Lung (tissue), 11 donors: ENCODE measurements at regions not wholly inside any gene's neighbourhood (a gene's known extent, or its start where the extent isn't known, plus 50 kb on each side); places are given as distances from the start of the nearest gene placed in this dataset.

Experiments
- ATAC-seq: fragments of 200-7000 bp; cut with Tn5 transposase; one replicate; pipeline ENCODE4 v1.9.1; 2020; ENCODE audit warnings: moderate number of reproducible peaks; ENCODE audit not compliant: insufficient read depth, low FRiP score
- DNase-seq, 3 donors: peaks; one replicate each; pipeline ENCODE4 v3.0.0-alpha.2; 2013 to 2017
- H3K27ac ChIP-seq, 2 donors: one replicate each; pipeline ENCODE4 v1.5.1; 2013; ENCODE audit warnings: mild to moderate bottlenecking in 2 of 2, moderate library complexity in 2 of 2, control low read depth in 1 of 2, inconsistent platforms in 1 of 2, low read depth in 1 of 2, low read length in 1 of 2
- H3K27me3 ChIP-seq, 3 donors: one replicate each; pipeline ENCODE4 v1.5.1; 2013; ENCODE audit warnings: low read length in 2 of 3; ENCODE audit not compliant: control insufficient read depth in 3 of 3, insufficient read depth in 3 of 3
- H3K36me3 ChIP-seq, 4 donors: one replicate each; pipeline ENCODE4 v1.5.1; 2013; ENCODE audit warnings: low read length in 4 of 4, mild to moderate bottlenecking in 1 of 4, moderate library complexity in 1 of 4; ENCODE audit not compliant: control insufficient read depth in 4 of 4, insufficient read depth in 4 of 4
- H3K4me1 ChIP-seq, 5 donors: one replicate each; pipeline ENCODE4 v1.5.1; 2013; ENCODE audit warnings: low read length in 5 of 5, mild to moderate bottlenecking in 2 of 5, moderate library complexity in 1 of 5; ENCODE audit not compliant: control insufficient read depth in 5 of 5, insufficient read depth in 5 of 5
- H3K4me3 ChIP-seq: one replicate; pipeline ENCODE4 v1.5.1; 2013; ENCODE audit warnings: mild to moderate bottlenecking, control low read depth, moderate library complexity
- H3K9ac ChIP-seq, 2 donors: one replicate each; pipeline ENCODE4 v1.5.1; 2013; ENCODE audit warnings: low read length in 2 of 2, control low read depth in 1 of 2; ENCODE audit not compliant: insufficient read depth in 1 of 2
- H3K9me3 ChIP-seq, 4 donors: one replicate each; pipeline ENCODE4 v1.5.1; 2013; ENCODE audit warnings: low read length in 3 of 4, mild to moderate bottlenecking in 1 of 4, moderate library complexity in 1 of 4; ENCODE audit not compliant: control insufficient read depth in 4 of 4, insufficient read depth in 3 of 4
- CTCF ChIP-seq: IDR thresholded peaks from 2 replicates; pipeline ENCODE4 v1.5.1; 2012; ENCODE audit warnings: mild to moderate bottlenecking; ENCODE audit errors: control extremely low read depth, extremely low read depth
- WGBS, 2 donors: extraction: QIAGEN DNeasy Blood & Tissue Kit; methylation state at CpG; one replicate each; pipeline ENCODE4 v1.1.7; 2013; 5-methylcytosine and 5-hydroxymethylcytosine counted together
- donor health status: control.
- donor health status: control.
- donor health status: Bipolar disorder and iron deficiency.
- donor health status: healthy.
- donor health status: DM: yes; HTN: yes; CAD: no.

GRCh38 chrX:38896724-38897298, 95.6 kb downstream of the MID1IP1 start:
- TF ChIP-seq CTCF: no peak
- Histone ChIP-seq H3K27ac (no peak overlapping the region), H3K4me3 (no peak overlapping the region), H3K36me3 (no peaks in the 10 kb centered on the region), H3K4me1 (no peaks in the 10 kb centered on the region), H3K9me3 (peaks cover 0 to under 1% (median 0%) of the 10 kb centered on the region in 4 donors), H3K27me3 (peaks cover 0 to 24% (median 8%) of the 10 kb centered on the region in 3 donors), H3K9ac (no peak overlapping the region)
- WGBS, 2 donors: 81 to 83% methylated on average over 3 to 4 of the region's 4 CpGs
- no peak for ATAC-seq
- DNase-seq: no peak

- WGBS, 2 donors: 21 to 50% methylated on average over 6 of the region's 6 CpGs
Measured at GRCh38 chrX:38898261-38898660, 97.0 kb downstream of the MID1IP1 start.

GRCh38 chrX:38899650-38900049, 98.4 kb downstream of the MID1IP1 start:
- DNase-seq (no peak), ATAC-seq (no peak)
- H3K36me3 ChIP-seq: no peaks in the 10 kb centered on the region
- H3K4me1 ChIP-seq: no peaks in the 10 kb centered on the region
- no peaks in the 10 kb centered on the region for H3K9me3 ChIP-seq
- no peak overlapping the region for H3K4me3 ChIP-seq
- H3K27me3 ChIP-seq: peaks cover 0 to 26% (median 7%) of the 10 kb centered on the region in 3 donors
- no peak overlapping the region for H3K27ac ChIP-seq
- no peak overlapping the region for H3K9ac ChIP-seq
- WGBS, 2 donors: 67 to 100% methylated on average over 1 of the region's 1 CpG
- no peak for TF ChIP-seq CTCF

More at GRCh38 chrX:38898261-38898660, 97.0 kb downstream of the MID1IP1 start:
- H3K9me3 ChIP-seq: no peaks in the 10 kb centered on the region
- DNase-seq: peak in 2 of 3 donors; percentile 15 to 29
- H3K27me3 ChIP-seq: peaks cover 0 to 24% (median 5%) of the 10 kb centered on the region in 3 donors
- H3K4me3 ChIP-seq: no peak overlapping the region
- H3K4me1 ChIP-seq: no peaks in the 10 kb centered on the region
- no peaks in the 10 kb centered on the region for H3K36me3 ChIP-seq
- H3K27ac ChIP-seq: no peak overlapping the region
- no peak for TF ChIP-seq CTCF
- H3K9ac ChIP-seq: no peak overlapping the region
- no peak for ATAC-seq

GRCh38 chrX:38900719-38901118, 99.5 kb downstream of the MID1IP1 start:
- TF ChIP-seq CTCF: no peak
- Histone ChIP-seq H3K27ac (no peak overlapping the region), H3K4me3 (no peak overlapping the region), H3K9me3 (peaks cover 0 to 3% (median 0%) of the 10 kb centered on the region in 4 donors), H3K36me3 (no peaks in the 10 kb centered on the region), H3K9ac (no peak overlapping the region), H3K27me3 (peaks cover 0 to 28% (median 9%) of the 10 kb centered on the region in 3 donors), H3K4me1 (no peaks in the 10 kb centered on the region)
- DNase-seq: no peak
- no peak for ATAC-seq
- 82 to 91% methylated on average over 6 of the region's 6 CpGs for WGBS, 2 donors
